K562 (cell line): ENCODE measurements at regions not wholly inside any gene's neighbourhood (a gene's known extent, or its start where the extent isn't known, plus 50 kb on each side); places are given as distances from the start of the nearest gene placed in this dataset.

Experiments used
- PRPF4 ChIP-seq: fragments of 200-400 bp; formaldehyde crosslinking; IDR thresholded peaks from one replicate; pipeline ENCODE4 v1.6.1; 2017; ENCODE audit warnings: low read length, low read depth, mild to moderate bottlenecking; ENCODE audit not compliant: insufficient read depth, poor library complexity, severe bottlenecking
- TCF3 ChIP-seq: sonication (generic); formaldehyde crosslinking; IDR thresholded peaks from 2 replicates; pipeline ENCODE4 v1.4.0; 2020; ENCODE audit warnings: mild to moderate bottlenecking, missing genetic modification reagents
- ZNF431 ChIP-seq: sonication (generic); formaldehyde crosslinking; IDR thresholded peaks from 2 replicates; pipeline ENCODE4 v1.8.0; 2022; ENCODE audit warnings: mild to moderate bottlenecking, missing genetic modification reagents
- ZSCAN32 ChIP-seq: fragments of 450-650 bp; formaldehyde crosslinking; IDR thresholded peaks from 2 replicates; pipeline ENCODE4 v1.4.0; 2020; ENCODE audit warnings: mild to moderate bottlenecking, moderate library complexity
- TF ChIP-seq, protein P1 (sequence below), 3 experiments: IDR thresholded peaks in 2 of 3; conservative IDR thresholded peaks in 1 of 3; 2 replicates each; pipeline ENCODE4 v1.5.1; 2011 to 2012; ENCODE audit warnings: low read length in 3 of 3, mild to moderate bottlenecking in 3 of 3, control low read depth in 2 of 3, improper control_type of control experiment in 1 of 3, inconsistent platforms in 1 of 3, low read depth in 1 of 3, mixed read lengths in 1 of 3, moderate library complexity in 1 of 3; ENCODE audit not compliant: insufficient read depth in 2 of 3
- TF ChIP-seq, protein P2 (sequence below): fragments of 450-650 bp; IDR thresholded peaks from 2 replicates; pipeline ENCODE4 v1.6.1; 2016

DNA sequence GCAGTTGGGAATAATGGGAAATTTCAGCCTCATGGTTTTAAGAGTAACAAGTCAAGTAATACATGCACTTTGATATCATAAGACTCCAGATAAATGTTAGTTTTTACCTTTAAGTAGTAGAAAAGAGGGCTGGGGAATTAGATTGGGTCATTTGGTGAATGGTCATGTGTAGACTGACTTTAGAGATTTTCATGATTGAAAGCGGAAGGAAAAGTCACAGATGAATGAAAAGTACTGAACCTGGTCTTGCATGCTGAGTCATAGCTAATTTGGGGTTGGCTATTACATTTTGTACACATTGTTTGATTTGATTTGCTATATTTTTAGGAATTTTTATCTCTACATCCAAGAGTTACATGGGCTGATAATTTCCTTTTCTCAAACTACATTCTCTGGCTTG, 539.4 kb upstream of the SPHKAP start:
- TF ChIP-seq PRPF4 (no peak), ZNF431 (CRISPR knock-in tag) (no peak), ZSCAN32 (CRISPR knock-in tag) (no peak), TCF3 (CRISPR knock-in tag) (no peak)
- TF ChIP-seq, protein P1, sequence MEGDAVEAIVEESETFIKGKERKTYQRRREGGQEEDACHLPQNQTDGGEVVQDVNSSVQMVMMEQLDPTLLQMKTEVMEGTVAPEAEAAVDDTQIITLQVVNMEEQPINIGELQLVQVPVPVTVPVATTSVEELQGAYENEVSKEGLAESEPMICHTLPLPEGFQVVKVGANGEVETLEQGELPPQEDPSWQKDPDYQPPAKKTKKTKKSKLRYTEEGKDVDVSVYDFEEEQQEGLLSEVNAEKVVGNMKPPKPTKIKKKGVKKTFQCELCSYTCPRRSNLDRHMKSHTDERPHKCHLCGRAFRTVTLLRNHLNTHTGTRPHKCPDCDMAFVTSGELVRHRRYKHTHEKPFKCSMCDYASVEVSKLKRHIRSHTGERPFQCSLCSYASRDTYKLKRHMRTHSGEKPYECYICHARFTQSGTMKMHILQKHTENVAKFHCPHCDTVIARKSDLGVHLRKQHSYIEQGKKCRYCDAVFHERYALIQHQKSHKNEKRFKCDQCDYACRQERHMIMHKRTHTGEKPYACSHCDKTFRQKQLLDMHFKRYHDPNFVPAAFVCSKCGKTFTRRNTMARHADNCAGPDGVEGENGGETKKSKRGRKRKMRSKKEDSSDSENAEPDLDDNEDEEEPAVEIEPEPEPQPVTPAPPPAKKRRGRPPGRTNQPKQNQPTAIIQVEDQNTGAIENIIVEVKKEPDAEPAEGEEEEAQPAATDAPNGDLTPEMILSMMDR (IDR thresholded peaks at IDR 0.05 in 2 of 3, conservative IDR thresholded peaks at IDR 0.05 in 1 of 3; ENCODE audit: insufficient read depth in 2 of 3, low read depth in 1 of 3, low read length in 3 of 3): no peak
- TF ChIP-seq, protein P2, sequence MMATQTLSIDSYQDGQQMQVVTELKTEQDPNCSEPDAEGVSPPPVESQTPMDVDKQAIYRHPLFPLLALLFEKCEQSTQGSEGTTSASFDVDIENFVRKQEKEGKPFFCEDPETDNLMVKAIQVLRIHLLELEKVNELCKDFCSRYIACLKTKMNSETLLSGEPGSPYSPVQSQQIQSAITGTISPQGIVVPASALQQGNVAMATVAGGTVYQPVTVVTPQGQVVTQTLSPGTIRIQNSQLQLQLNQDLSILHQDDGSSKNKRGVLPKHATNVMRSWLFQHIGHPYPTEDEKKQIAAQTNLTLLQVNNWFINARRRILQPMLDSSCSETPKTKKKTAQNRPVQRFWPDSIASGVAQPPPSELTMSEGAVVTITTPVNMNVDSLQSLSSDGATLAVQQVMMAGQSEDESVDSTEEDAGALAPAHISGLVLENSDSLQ: no peak
